ENCODE measurements at regions not wholly inside any gene's neighbourhood (a gene's known extent, or its start where the extent isn't known, plus 50 kb on each side); places are given as distances from the start of the nearest gene placed in this dataset.

GRCh38 chr2:62447411-62447810 lies 58.6 kb downstream of the TMEM17 start:
- DNase-seq (ENCODE audit: low read depth) = no peak

DNA sequence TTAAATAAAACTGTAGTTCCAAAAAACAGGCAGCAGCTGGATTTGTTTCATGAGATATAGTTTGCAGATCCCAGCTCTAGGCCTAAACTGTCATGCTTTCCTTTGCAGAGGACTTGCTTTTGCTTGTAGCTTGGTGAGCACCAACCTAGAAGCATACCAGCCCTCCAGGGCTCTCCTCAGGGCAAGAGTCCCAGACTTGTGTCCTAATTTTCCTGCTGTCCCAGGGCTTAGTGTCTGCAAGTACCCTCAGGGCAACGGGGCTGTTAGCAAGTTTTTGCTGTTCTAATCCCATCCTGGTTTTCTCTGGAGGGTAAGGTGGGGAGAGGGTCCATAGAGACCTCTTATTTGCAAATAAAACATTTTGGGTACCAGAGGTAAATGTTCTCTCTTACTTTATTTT lies 59.5 kb downstream of the TMEM17 start:
- no peak for DNase-seq (ENCODE audit: low read depth)

DNA sequence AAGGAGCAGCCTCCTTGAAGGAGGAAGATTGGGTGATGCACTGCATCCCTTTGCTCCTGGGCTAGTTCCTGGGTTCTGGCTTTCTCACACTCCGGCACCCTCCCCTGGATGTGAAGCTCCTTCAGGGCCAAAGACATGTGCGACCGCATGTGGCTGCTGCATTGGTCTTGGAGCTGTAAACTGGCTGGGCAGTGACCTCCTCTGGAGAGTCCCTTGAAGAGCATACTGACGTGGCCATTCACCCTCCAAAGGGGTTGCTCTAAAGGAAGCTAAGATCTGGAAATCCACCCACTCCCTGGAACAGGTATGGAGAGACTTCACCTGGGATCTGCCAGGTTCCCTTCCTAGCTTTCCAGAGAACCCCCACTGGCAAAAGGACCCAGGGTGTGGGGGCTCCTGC lies 62.1 kb downstream of the TMEM17 start:
- peak; percentile 7 for DNase-seq (ENCODE audit: low read depth)

GRCh38 chr2:62443471-62443870 lies 62.5 kb downstream of the TMEM17 start:
- no peak for DNase-seq (ENCODE audit: low read depth)

GRCh38 chr2:62441824-62442223 lies 64.2 kb downstream of the TMEM17 start:
- no peak for DNase-seq (ENCODE audit: low read depth)

- DNase-seq (ENCODE audit: low read depth) = no peak
Observed at GRCh38 chr2:62441421-62441820, 64.6 kb downstream of the TMEM17 start.

DNA sequence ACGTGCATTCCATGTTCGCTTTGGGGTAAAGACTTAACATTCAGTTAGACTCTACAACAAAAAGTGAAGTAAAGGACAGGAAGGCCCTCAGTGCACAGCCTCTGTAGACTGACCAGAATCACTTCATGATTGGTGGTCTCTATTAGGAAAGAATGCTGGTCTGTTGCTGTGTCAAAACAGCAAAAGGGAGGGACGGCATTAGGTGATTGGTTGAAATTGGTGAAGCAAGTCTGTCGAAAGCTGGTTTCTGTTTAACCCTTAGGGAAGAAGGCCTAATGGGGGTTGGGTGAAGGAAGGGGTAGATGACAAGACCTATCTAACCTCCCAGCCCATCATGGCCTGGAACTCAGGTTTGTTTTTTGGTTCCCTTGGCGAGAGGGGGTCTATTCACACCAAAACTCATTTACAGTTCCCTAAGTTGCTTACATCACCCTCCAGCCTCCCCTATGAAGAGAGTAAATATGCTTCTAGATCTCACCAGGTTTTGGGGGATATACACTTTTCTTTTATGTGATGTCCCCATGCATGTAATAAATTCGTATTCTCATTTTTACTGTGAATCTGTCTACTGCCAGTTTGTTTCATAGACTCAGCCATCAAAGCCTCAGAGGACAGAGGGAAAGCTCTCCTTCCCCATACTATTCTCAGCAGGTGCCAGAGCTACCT lies 65.6 kb downstream of the TMEM17 start:
- no peak for DNase-seq (ENCODE audit: low read depth)

- DNase-seq (ENCODE audit: low read depth) = no peak
Observed at GRCh38 chr2:62439425-62439824, 66.6 kb downstream of the TMEM17 start.

- DNase-seq (ENCODE audit: low read depth) = no peak
Observed at GRCh38 chr2:62437785-62438184, 68.2 kb downstream of the TMEM17 start.

GRCh38 chr2:62435720-62436119 lies 70.3 kb downstream of the TMEM17 start:
- no peak for DNase-seq (ENCODE audit: low read depth)

GRCh38 chr2:62432407-62432806 lies 73.6 kb downstream of the TMEM17 start:
- DNase-seq (ENCODE audit: low read depth) = no peak

DNA sequence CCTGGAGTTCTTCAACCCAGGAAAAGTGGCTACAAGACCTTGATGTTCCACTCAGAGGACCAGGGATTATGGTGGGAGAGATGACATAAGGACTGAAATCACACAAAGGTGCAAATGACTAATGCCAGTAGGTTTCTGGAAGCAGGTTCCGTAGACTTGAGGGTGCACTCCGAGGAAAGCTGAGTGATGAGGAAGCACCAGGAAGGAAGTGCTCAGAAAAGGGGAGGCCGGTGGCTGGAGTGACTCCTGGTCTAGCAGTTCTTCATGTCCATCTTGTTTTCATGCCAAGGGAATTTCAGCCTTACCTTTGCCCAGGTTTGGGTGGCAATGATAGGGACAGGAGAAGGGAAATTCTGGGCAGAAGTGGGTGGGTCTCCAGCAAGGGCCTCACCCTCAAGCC lies 74.5 kb downstream of the TMEM17 start:
- no peak for DNase-seq (ENCODE audit: low read depth)

DNA sequence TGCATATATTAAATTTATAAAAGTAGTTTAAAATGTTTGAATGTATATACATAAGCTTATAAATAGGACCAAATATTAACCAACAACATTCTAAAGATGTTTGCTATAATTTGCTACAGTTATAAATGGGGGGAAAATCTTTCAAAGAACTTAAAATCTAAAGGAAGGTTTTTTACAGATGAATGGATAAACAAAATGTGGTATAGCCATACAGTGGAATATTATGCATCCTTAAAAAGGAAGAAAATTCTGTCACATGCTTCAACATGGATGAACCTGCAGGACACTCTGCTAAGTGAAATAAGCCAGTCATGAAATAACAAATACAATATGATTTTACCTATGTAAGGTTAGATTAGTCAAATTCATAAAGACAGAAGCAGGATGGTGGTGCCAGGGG lies 75.8 kb downstream of the TMEM17 start:
- no peak for DNase-seq (ENCODE audit: low read depth)

DNA sequence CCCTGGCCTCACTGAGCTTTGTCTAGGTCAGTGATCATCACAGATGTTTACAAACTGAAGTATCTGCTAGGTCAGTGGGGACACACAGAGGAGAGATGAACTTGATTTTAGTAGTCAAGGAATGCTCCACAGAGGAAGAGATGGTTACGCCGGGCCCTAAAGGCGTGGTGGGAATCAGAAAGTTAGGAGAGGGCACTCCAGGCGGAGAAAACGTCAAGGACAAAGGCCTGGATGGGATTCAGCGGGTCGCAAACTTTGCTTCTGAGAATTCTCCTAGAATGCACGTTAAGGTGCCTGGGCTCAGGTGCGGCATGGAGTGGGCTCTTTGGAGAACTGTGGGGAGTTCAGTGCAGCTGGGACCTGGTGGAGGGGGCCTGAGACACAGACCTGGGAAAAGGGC lies 78.8 kb downstream of the TMEM17 start:
- no peak for DNase-seq (ENCODE audit: low read depth)

- DNase-seq (ENCODE audit: low read depth) = no peak
Observed at GRCh38 chr2:62426154-62426912, 79.7 kb downstream of the TMEM17 start.

DNA sequence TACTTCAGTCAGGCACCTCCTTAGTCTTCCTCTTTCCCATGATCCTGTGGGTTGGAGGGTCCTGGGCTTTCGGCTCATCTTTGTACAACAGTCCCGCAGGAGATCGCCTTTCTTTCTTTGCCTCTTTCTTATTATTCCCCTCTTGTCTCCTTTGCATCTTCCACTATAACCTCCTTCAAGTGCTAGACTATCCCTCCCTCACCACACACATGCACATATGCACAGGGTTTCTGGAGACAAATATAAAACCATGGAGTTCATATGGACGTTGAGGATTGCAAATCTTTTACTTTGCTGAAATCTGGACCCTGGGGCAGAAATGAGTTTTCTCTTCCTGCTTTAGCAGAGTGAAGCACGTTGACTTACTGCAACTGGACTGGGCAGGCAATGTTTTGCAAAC lies 80.3 kb downstream of the TMEM17 start:
- no peak for DNase-seq (ENCODE audit: low read depth)

GRCh38 chr2:62424899-62425298 lies 81.1 kb downstream of the TMEM17 start:
- DNase-seq (ENCODE audit: low read depth) = no peak

DNA sequence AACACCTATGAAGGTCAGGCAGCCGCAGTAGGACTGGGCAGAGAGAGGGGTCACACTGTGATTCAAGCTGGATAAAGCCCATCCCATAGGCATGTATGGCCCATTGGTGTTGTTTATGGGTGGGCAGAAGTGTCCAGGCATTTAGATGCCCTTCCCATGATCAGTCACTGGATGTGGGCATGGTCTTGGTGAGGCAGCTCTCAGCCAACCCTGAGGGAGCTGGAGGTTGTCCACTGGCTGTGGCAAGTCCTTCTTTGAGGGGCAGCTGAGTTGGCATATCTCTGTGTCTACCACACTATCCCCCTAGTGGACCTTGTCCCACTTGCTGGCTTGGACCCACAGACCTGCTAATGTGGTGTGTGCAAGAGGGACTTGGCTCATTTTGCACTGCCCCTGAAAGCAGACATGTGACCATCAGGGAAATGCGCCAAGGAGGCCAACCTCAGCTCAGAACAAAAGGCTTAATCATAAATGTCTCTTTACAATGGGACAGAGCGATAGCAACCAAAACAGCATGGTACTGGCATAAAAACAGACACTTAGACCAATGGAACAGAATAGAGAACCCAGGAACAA lies 82.0 kb downstream of the TMEM17 start:
- no peak for DNase-seq (ENCODE audit: low read depth)

DNA sequence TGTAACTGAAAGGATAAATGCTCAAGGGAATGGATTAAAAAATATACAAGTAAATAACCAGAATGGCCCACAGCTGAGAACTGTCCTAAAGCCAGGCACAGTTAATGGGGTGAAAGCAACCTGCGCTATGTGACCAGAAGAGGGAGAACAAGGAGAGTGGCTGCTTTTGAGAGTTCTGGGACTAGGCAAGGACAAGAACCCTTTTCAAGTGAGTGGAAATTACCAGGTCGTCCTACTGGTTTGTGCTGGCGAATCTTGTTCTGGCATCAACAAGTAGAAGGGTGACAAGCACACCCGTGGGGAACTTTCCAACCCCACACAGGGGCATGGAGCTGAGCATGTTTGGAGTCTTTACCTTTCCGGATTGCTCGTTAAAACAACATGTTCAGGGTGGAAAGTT lies 82.8 kb downstream of the TMEM17 start:
- peak; percentile 39 for DNase-seq (ENCODE audit: low read depth)

DNA sequence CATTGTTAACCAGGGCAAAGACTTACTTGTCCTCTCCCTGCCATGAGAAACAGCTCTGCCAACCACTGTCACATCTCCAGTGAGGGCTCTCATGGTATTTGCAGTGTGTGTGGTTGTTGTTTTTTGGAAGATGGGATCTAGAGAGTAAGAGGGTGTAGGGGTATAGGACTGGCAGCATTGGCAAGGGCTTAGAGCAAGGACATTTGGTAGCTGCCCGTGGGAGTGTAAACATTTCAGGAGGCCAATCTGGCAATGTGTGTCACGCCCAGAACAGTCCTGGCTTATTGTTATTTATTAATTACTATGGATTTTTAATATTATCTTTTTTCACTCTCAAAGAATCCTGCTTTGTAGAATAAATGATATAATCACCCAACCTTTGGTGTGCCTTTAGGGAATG lies 90.5 kb downstream of the TMEM17 start:
- no peak for DNase-seq (ENCODE audit: low read depth)

- DNase-seq (ENCODE audit: low read depth) = no peak
Observed at GRCh38 chr2:62415019-62415431, 91.0 kb downstream of the TMEM17 start.

GRCh38 chr2:62413116-62413663 lies 92.8 kb downstream of the TMEM17 start:
- no peak for DNase-seq (ENCODE audit: low read depth)

DNA sequence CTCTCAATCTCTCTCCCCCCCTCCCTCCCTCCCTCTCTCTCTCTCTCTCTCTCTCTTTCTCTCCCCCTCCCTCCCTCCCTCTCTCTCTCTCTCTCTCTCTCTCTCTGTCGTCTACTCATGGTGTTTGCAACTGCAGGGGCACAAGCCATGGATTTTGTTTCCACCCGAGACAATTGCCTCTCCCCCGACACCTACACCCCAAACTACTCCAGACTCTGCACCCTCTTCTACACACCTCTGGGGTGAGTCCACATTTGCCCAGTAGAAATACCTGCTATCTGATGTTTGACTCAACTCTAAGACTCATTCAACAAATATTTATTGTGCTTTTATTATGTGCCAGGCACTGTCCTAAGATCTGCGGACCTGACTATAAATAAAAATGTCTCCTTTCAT lies 93.7 kb downstream of the TMEM17 start:
- DNase-seq (ENCODE audit: low read depth) = peak; percentile 55

Measured in ELR (cell line).